ENCODE measurements at regions not wholly inside any gene's neighbourhood (a gene's known extent, or its start where the extent isn't known, plus 50 kb on each side); places are given as distances from the start of the nearest gene placed in this dataset.
"Not testable (repeated sequence)": the region's sequence is repeated elsewhere in the genome, so short reads cannot be mapped to it uniquely, and the experiment has no call there.

GRCh38 chr17:31609996-31610910 is 218.8 kb downstream of the RAB11FIP4 start:
- DNase-seq: no peak

- no peak for DNase-seq
Measured at GRCh38 chr17:31609331-31609730, 217.9 kb downstream of the RAB11FIP4 start.

GRCh38 chr17:31608659-31609254 is 217.3 kb downstream of the RAB11FIP4 start:
- no peak for DNase-seq

GRCh38 chr17:31605761-31606160 is 214.3 kb downstream of the RAB11FIP4 start:
- DNase-seq: no peak

- DNase-seq: no peak
Measured at GRCh38 chr17:31604936-31605335, 213.5 kb downstream of the RAB11FIP4 start.

- not testable (repeated sequence) for DNase-seq
Measured at GRCh38 chr17:31600144-31600543, 208.7 kb downstream of the RAB11FIP4 start.

- DNase-seq: no peak
Measured at GRCh38 chr17:31598921-31599571, 207.6 kb downstream of the RAB11FIP4 start.

GRCh38 chr17:31598399-31598782 is 206.9 kb downstream of the RAB11FIP4 start:
- no peak for DNase-seq

GRCh38 chr17:31597646-31598398 is 206.3 kb downstream of the RAB11FIP4 start:
- DNase-seq: no peak

GRCh38 chr17:31596382-31597323 is 205.2 kb downstream of the RAB11FIP4 start:
- DNase-seq: peak; percentile 99

GRCh38 chr17:31595666-31596381 is 204.3 kb downstream of the RAB11FIP4 start:
- no peak for DNase-seq

GRCh38 chr17:31595076-31595475 is 203.6 kb downstream of the RAB11FIP4 start:
- peak; percentile 69 for DNase-seq

- no peak for DNase-seq
Measured at GRCh38 chr17:31594416-31594815, 202.9 kb downstream of the RAB11FIP4 start.

- peak; percentile 34 for DNase-seq
Measured at GRCh38 chr17:31593806-31594205, 202.3 kb downstream of the RAB11FIP4 start.

GRCh38 chr17:31591924-31592323 is 200.4 kb downstream of the RAB11FIP4 start:
- no peak for DNase-seq

- DNase-seq: no peak
Measured at GRCh38 chr17:31588512-31588911, 197.0 kb downstream of the RAB11FIP4 start.

- DNase-seq: no peak
Measured at GRCh38 chr17:31588034-31588433, 196.6 kb downstream of the RAB11FIP4 start.
